ENCODE measurements at regions not wholly inside any gene's neighbourhood (a gene's known extent, or its start where the extent isn't known, plus 50 kb on each side); places are given as distances from the start of the nearest gene placed in this dataset.
"Not testable (repeated sequence)": the region's sequence is repeated elsewhere in the genome, so short reads cannot be mapped to it uniquely, and the experiment has no call there.

- in situ Hi-C loops (cut with MboI; ENCODE audit: low pct_unique_long_range_greater_than_20kb, low sequenced_read_pairs, unreplicated experiment) = no loop called here
- no peak for DNase-seq (ENCODE audit: low spot score)
- TF ChIP-seq CTCF (IDR thresholded peaks at IDR 0.05; ENCODE audit: extremely low read depth, insufficient read depth, missing control alignments) = no peak
Observed at GRCh38 chr16:13835387-13835786, 84.6 kb upstream of the ERCC4 start.

- TF ChIP-seq CTCF (IDR thresholded peaks at IDR 0.05; ENCODE audit: extremely low read depth, insufficient read depth, missing control alignments) = no peak
- no peak for DNase-seq (ENCODE audit: low spot score)
- in situ Hi-C loops (cut with MboI; ENCODE audit: low pct_unique_long_range_greater_than_20kb, low sequenced_read_pairs, unreplicated experiment) = no loop called here
Observed at GRCh38 chr16:13835935-13836730, 83.8 kb upstream of the ERCC4 start.

GRCh38 chr16:13838401-13839190 is 81.4 kb upstream of the ERCC4 start:
- in situ Hi-C loops (cut with MboI; ENCODE audit: low pct_unique_long_range_greater_than_20kb, low sequenced_read_pairs, unreplicated experiment) = no loop called here
- no peak for DNase-seq (ENCODE audit: low spot score)
- no peak for TF ChIP-seq CTCF (IDR thresholded peaks at IDR 0.05; ENCODE audit: extremely low read depth, insufficient read depth, missing control alignments)

GRCh38 chr16:13839577-13839976 is 80.4 kb upstream of the ERCC4 start:
- no peak for DNase-seq (ENCODE audit: low spot score)
- no peak for TF ChIP-seq CTCF (IDR thresholded peaks at IDR 0.05; ENCODE audit: extremely low read depth, insufficient read depth, missing control alignments)
- in situ Hi-C loops (cut with MboI; ENCODE audit: low pct_unique_long_range_greater_than_20kb, low sequenced_read_pairs, unreplicated experiment) = no loop called here

- DNase-seq (ENCODE audit: low spot score) = no peak
- no peak for TF ChIP-seq CTCF (IDR thresholded peaks at IDR 0.05; ENCODE audit: extremely low read depth, insufficient read depth, missing control alignments)
- in situ Hi-C loops (cut with MboI; ENCODE audit: low pct_unique_long_range_greater_than_20kb, low sequenced_read_pairs, unreplicated experiment) = no loop called here
Observed at GRCh38 chr16:13845232-13845631, 74.7 kb upstream of the ERCC4 start.

GRCh38 chr16:13848795-13849194 is 71.2 kb upstream of the ERCC4 start:
- no peak for TF ChIP-seq CTCF (IDR thresholded peaks at IDR 0.05; ENCODE audit: extremely low read depth, insufficient read depth, missing control alignments)
- no peak for DNase-seq (ENCODE audit: low spot score)
- in situ Hi-C loops (cut with MboI; ENCODE audit: low pct_unique_long_range_greater_than_20kb, low sequenced_read_pairs, unreplicated experiment) = no loop called here

- DNase-seq (ENCODE audit: low spot score); in situ Hi-C loops (cut with MboI; ENCODE audit: low pct_unique_long_range_greater_than_20kb, low sequenced_read_pairs, unreplicated experiment): not testable (repeated sequence)
Observed at GRCh38 chr16:13850173-13850572, 69.8 kb upstream of the ERCC4 start.
